ENCODE measurements at regions not wholly inside any gene's neighbourhood (a gene's known extent, or its start where the extent isn't known, plus 50 kb on each side); places are given as distances from the start of the nearest gene placed in this dataset.

GRCh38 chr9:91023741-91024140 is 222.1 kb downstream of the SYK start:
- no peak for DNase-seq (ENCODE audit: low read depth)

GRCh38 chr9:91024841-91025240 is 223.2 kb downstream of the SYK start:
- no peak for DNase-seq (ENCODE audit: low read depth)

GRCh38 chr9:91025856-91026255 is 224.2 kb downstream of the SYK start:
- DNase-seq (ENCODE audit: low read depth), result no peak

- DNase-seq (ENCODE audit: low read depth), result no peak
Observed at GRCh38 chr9:91026266-91026665, 224.6 kb downstream of the SYK start.

- no peak for DNase-seq (ENCODE audit: low read depth)
Observed at GRCh38 chr9:91027005-91027404, 225.4 kb downstream of the SYK start.

- DNase-seq (ENCODE audit: low read depth), result no peak
Observed at GRCh38 chr9:91028166-91028827, 226.7 kb downstream of the SYK start.

GRCh38 chr9:91029650-91030361 is 228.2 kb downstream of the SYK start:
- no peak for DNase-seq (ENCODE audit: low read depth)

- no peak for DNase-seq (ENCODE audit: low read depth)
Observed at GRCh38 chr9:91032121-91032531, 230.5 kb downstream of the SYK start.

- no peak for DNase-seq (ENCODE audit: low read depth)
Observed at GRCh38 chr9:91033270-91033669, 231.7 kb downstream of the SYK start.

GRCh38 chr9:91033797-91034196 is 232.2 kb downstream of the SYK start:
- no peak for DNase-seq (ENCODE audit: low read depth)

- no peak for DNase-seq (ENCODE audit: low read depth)
Observed at GRCh38 chr9:91034521-91034920, 232.9 kb downstream of the SYK start.

- DNase-seq (ENCODE audit: low read depth), result no peak
Observed at GRCh38 chr9:91034976-91035824, 233.6 kb downstream of the SYK start.

GRCh38 chr9:91035825-91036208 is 234.2 kb downstream of the SYK start:
- DNase-seq (ENCODE audit: low read depth), result no peak

GRCh38 chr9:91036356-91036755 is 234.7 kb downstream of the SYK start:
- DNase-seq (ENCODE audit: low read depth), result no peak

GRCh38 chr9:91036826-91037510 is 235.3 kb downstream of the SYK start:
- peak; percentile 73 for DNase-seq (ENCODE audit: low read depth)

GRCh38 chr9:91037511-91038482 is 236.2 kb downstream of the SYK start:
- no peak for DNase-seq (ENCODE audit: low read depth)

- DNase-seq (ENCODE audit: low read depth), result no peak
Observed at GRCh38 chr9:91038483-91039124, 237.0 kb downstream of the SYK start.

GRCh38 chr9:91039125-91039834 is 237.7 kb downstream of the SYK start:
- no peak for DNase-seq (ENCODE audit: low read depth)

GRCh38 chr9:91039835-91040140 is 238.2 kb downstream of the SYK start:
- DNase-seq (ENCODE audit: low read depth), result no peak

Data from non-pigmented ciliary epithelial cell (primary cell).